Fibroblast of lung (primary cell): ENCODE measurements at regions not wholly inside any gene's neighbourhood (a gene's known extent, or its start where the extent isn't known, plus 50 kb on each side); places are given as distances from the start of the nearest gene placed in this dataset.

Source experiments
- EZH2 ChIP-seq: IDR thresholded peaks from 2 replicates; pipeline ENCODE4 v1.5.1; 2012; ENCODE audit warnings: low read length, control low read depth, mild to moderate bottlenecking; ENCODE audit errors: missing control alignments
- TF ChIP-seq, protein P1 (sequence below), 2 donors: IDR thresholded peaks in 1 of 2; conservative IDR thresholded peaks in 1 of 2; 1 replicate in 1 of 2; 2 replicates in 1 of 2; pipeline ENCODE4 v1.5.1; 2011 to 2012; ENCODE audit warnings: low read length in 2 of 2, control low read depth in 1 of 2, inconsistent platforms in 1 of 2, low read depth in 1 of 2, mild to moderate bottlenecking in 1 of 2

DNA sequence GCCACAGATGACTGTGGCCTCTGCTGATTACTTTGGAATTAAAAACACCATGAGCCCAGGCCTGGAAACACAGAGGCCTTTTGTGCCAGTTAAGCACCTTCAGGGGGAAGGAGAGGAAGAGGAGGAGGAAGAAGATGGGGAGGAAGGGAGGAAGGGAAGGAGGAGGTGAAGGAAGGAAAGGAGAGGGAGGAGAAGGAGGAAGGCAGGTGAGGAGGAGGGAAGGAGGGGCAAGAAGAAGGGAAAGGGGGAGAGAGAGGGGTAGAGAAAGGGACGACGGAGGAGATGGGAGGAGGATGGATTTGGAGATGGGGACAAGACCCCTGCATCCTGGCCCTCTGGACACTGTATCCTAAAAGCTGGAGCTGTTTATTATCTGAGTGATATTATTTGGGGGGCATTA lies 231.0 kb downstream of the UQCRFS1 start:
- TF ChIP-seq, protein P1, sequence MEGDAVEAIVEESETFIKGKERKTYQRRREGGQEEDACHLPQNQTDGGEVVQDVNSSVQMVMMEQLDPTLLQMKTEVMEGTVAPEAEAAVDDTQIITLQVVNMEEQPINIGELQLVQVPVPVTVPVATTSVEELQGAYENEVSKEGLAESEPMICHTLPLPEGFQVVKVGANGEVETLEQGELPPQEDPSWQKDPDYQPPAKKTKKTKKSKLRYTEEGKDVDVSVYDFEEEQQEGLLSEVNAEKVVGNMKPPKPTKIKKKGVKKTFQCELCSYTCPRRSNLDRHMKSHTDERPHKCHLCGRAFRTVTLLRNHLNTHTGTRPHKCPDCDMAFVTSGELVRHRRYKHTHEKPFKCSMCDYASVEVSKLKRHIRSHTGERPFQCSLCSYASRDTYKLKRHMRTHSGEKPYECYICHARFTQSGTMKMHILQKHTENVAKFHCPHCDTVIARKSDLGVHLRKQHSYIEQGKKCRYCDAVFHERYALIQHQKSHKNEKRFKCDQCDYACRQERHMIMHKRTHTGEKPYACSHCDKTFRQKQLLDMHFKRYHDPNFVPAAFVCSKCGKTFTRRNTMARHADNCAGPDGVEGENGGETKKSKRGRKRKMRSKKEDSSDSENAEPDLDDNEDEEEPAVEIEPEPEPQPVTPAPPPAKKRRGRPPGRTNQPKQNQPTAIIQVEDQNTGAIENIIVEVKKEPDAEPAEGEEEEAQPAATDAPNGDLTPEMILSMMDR (conservative IDR thresholded peaks at IDR 0.05 in 1 of 2, IDR thresholded peaks at IDR 0.05 in 1 of 2; ENCODE audit: low read depth in 1 of 2, low read length in 2 of 2): no peak
- TF ChIP-seq EZH2: no peak
